ENCODE measurements at regions not wholly inside any gene's neighbourhood (a gene's known extent, or its start where the extent isn't known, plus 50 kb on each side); places are given as distances from the start of the nearest gene placed in this dataset. TPM values are rescaled to one million over a fixed set of nuclear protein-coding genes. Genes with fewer than 3 reads are reported as not detected.
"Not testable (repeated sequence)": the region's sequence is repeated elsewhere in the genome, so short reads cannot be mapped to it uniquely, and the experiment has no call there.

GRCh38 chr7:63627590-63628485 is 370.8 kb upstream of the ZNF722 start:
- not testable (repeated sequence) for H4K20me1 ChIP-seq (ENCODE audit: insufficient read depth, poor library complexity, severe bottlenecking); H3K4me3 ChIP-seq; H3K9me2 ChIP-seq (replicated peaks; ENCODE audit: insufficient read depth); H3K27me3 ChIP-seq; H3K79me2 ChIP-seq; H3K4me1 ChIP-seq (ENCODE audit: insufficient read depth); H3K36me3 ChIP-seq (replicated peaks; ENCODE audit: insufficient read depth, low read depth); H3K27ac ChIP-seq; H3K4me2 ChIP-seq; H2AFZ ChIP-seq; DNase-seq (ENCODE audit: low spot score); H3K9me3 ChIP-seq (ENCODE audit: low read depth)
- no CpG with 5 or more reads among the region's 105 CpGs for WGBS (ENCODE audit: low lambda C conversion rate, missing lambda C conversion rate)

- DNase-seq (ENCODE audit: low spot score); H3K9me3 ChIP-seq (ENCODE audit: low read depth); H3K36me3 ChIP-seq (replicated peaks; ENCODE audit: insufficient read depth, low read depth); H3K4me3 ChIP-seq; H3K27me3 ChIP-seq; H3K79me2 ChIP-seq; H4K20me1 ChIP-seq (ENCODE audit: insufficient read depth, poor library complexity, severe bottlenecking); H3K4me2 ChIP-seq; H3K4me1 ChIP-seq (ENCODE audit: insufficient read depth); H3K27ac ChIP-seq; H2AFZ ChIP-seq; H3K9me2 ChIP-seq (replicated peaks; ENCODE audit: insufficient read depth): not testable (repeated sequence)
- WGBS (ENCODE audit: low lambda C conversion rate, missing lambda C conversion rate): 70% methylated on average over 7 of the region's 9 CpGs
These were observed 369.6 kb upstream of the ZNF722 start for GRCh38 chr7:63629024-63629423.

- not testable (repeated sequence) for H3K9me2 ChIP-seq (replicated peaks; ENCODE audit: insufficient read depth); H3K4me1 ChIP-seq (ENCODE audit: insufficient read depth); H3K4me2 ChIP-seq; H3K9me3 ChIP-seq (ENCODE audit: low read depth); H3K27me3 ChIP-seq; H3K4me3 ChIP-seq; H4K20me1 ChIP-seq (ENCODE audit: insufficient read depth, poor library complexity, severe bottlenecking); H2AFZ ChIP-seq; H3K36me3 ChIP-seq (replicated peaks; ENCODE audit: insufficient read depth, low read depth); H3K27ac ChIP-seq; H3K79me2 ChIP-seq
- DNase-seq (ENCODE audit: low spot score): peak; percentile 2
- WGBS (ENCODE audit: low lambda C conversion rate, missing lambda C conversion rate): 86% methylated on average over 4 of the region's 7 CpGs
These were observed 362.1 kb upstream of the ZNF722 start for GRCh38 chr7:63636585-63636984.

- not testable (repeated sequence) for H3K4me3 ChIP-seq; DNase-seq (ENCODE audit: low spot score); H4K20me1 ChIP-seq (ENCODE audit: insufficient read depth, poor library complexity, severe bottlenecking); H3K9me3 ChIP-seq (ENCODE audit: low read depth); H3K36me3 ChIP-seq (replicated peaks; ENCODE audit: insufficient read depth, low read depth); H3K27ac ChIP-seq; H3K4me1 ChIP-seq (ENCODE audit: insufficient read depth); H3K27me3 ChIP-seq; H2AFZ ChIP-seq; H3K4me2 ChIP-seq; H3K79me2 ChIP-seq; H3K9me2 ChIP-seq (replicated peaks; ENCODE audit: insufficient read depth)
- WGBS (ENCODE audit: low lambda C conversion rate, missing lambda C conversion rate): 40% methylated on average over 1 of the region's 7 CpGs
These were observed 333.1 kb upstream of the ZNF722 start for GRCh38 chr7:63665553-63665952.

- H3K4me1 ChIP-seq (ENCODE audit: insufficient read depth); H2AFZ ChIP-seq; H3K4me3 ChIP-seq; H3K9me2 ChIP-seq (replicated peaks; ENCODE audit: insufficient read depth); H4K20me1 ChIP-seq (ENCODE audit: insufficient read depth, poor library complexity, severe bottlenecking); H3K36me3 ChIP-seq (replicated peaks; ENCODE audit: insufficient read depth, low read depth); H3K9me3 ChIP-seq (ENCODE audit: low read depth); H3K27ac ChIP-seq; DNase-seq (ENCODE audit: low spot score); H3K4me2 ChIP-seq; H3K79me2 ChIP-seq; H3K27me3 ChIP-seq: not testable (repeated sequence)
- WGBS (ENCODE audit: low lambda C conversion rate, missing lambda C conversion rate): 74% methylated on average over 4 of the region's 7 CpGs
These were observed 307.2 kb upstream of the ZNF722 start for GRCh38 chr7:63691408-63691807.

- H3K27ac ChIP-seq; H4K20me1 ChIP-seq (ENCODE audit: insufficient read depth, poor library complexity, severe bottlenecking); H3K9me3 ChIP-seq (ENCODE audit: low read depth); H3K4me1 ChIP-seq (ENCODE audit: insufficient read depth); H3K36me3 ChIP-seq (replicated peaks; ENCODE audit: insufficient read depth, low read depth); H3K4me3 ChIP-seq; H3K9me2 ChIP-seq (replicated peaks; ENCODE audit: insufficient read depth); H3K4me2 ChIP-seq; H2AFZ ChIP-seq; DNase-seq (ENCODE audit: low spot score); H3K79me2 ChIP-seq; H3K27me3 ChIP-seq: not testable (repeated sequence)
- whole genome bisulfite sequencing (ENCODE audit: low lambda C conversion rate, missing lambda C conversion rate): 98% methylated on average over 7 of the region's 41 CpGs
These were observed 304.4 kb upstream of the ZNF722 start for GRCh38 chr7:63694296-63694695.

Small RNA genes lying in the stretch of these regions (microRNA-seq; reads per million reads assigned to microRNA genes)
- not detected for gene MIR4283-2

Small RNA genes lying in the stretch of these regions (small RNA-seq; reads per million reads assigned to genes)
- gene MIR4283-2: not detected
